ENCODE measurements at regions not wholly inside any gene's neighbourhood (a gene's known extent, or its start where the extent isn't known, plus 50 kb on each side); places are given as distances from the start of the nearest gene placed in this dataset.
A peak's percentile ranks its signal among the peaks of the same experiment; 100 is the strongest.
"Not testable (repeated sequence)": the region's sequence is repeated elsewhere in the genome, so short reads cannot be mapped to it uniquely, and the experiment has no call there.

DNA sequence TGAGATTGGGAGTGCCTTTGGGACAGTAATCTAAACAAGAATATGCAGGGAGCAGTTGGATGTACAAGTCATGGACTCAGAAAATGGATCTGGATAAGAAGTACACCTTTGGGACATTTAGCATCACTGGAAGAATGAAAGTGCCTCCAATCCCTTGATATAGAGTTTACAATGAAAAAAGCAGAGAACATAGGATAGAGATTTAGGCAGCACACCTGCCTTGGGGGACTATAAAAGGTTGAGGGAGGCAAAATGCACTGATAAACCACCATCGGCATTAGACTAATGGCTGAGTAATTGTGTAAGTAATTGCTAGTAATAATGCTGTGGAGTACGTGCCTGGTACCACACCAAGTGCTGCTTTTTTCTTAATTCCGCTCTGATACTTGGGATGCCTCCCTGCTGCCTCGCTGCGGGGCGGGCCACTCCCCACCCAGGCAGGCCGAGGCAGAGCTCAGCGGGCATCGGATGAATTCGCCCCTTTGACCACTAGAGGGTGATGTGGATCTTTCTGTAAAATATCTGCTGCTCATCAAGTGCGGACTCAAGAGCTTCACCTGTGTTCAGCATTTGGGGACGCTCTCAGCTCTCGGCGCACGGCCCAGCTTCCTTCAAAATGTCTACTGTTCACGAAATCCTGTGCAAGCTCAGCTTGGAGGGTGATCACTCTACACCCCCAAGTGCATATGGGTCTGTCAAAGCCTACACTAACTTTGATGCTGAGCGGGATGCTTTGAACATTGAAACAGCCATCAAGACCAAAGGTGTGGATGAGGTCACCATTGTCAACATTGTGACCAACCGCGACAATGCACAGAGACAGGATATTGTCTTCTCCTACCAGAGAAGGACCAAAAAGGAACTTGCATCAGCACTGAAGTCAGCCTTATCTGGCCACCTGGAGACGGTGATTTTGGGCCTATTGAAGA is 99.9 kb downstream of the ANKRD18B start:
- Histone ChIP-seq H3K9me3 (no peaks in the 10 kb centered on the region), H3K4me1 (no peaks in the 10 kb centered on the region), H3K4me3 (no peak overlapping the region), H3K27ac (no peak overlapping the region), H3K36me3 (no peaks in the 10 kb centered on the region), H3K27me3 (no peaks in the 10 kb centered on the region)
- TF ChIP-seq POLR2A (IDR thresholded peaks at IDR 0.05) = no peak
- TF ChIP-seq, protein P1, sequence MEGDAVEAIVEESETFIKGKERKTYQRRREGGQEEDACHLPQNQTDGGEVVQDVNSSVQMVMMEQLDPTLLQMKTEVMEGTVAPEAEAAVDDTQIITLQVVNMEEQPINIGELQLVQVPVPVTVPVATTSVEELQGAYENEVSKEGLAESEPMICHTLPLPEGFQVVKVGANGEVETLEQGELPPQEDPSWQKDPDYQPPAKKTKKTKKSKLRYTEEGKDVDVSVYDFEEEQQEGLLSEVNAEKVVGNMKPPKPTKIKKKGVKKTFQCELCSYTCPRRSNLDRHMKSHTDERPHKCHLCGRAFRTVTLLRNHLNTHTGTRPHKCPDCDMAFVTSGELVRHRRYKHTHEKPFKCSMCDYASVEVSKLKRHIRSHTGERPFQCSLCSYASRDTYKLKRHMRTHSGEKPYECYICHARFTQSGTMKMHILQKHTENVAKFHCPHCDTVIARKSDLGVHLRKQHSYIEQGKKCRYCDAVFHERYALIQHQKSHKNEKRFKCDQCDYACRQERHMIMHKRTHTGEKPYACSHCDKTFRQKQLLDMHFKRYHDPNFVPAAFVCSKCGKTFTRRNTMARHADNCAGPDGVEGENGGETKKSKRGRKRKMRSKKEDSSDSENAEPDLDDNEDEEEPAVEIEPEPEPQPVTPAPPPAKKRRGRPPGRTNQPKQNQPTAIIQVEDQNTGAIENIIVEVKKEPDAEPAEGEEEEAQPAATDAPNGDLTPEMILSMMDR (IDR thresholded peaks at IDR 0.05) = peak; percentile 81 to 88 (median 86)
- 35% methylated on average over 6 of the region's 20 CpGs for WGBS (ENCODE audit: insufficient coverage, low coverage, low lambda C conversion rate, missing lambda C conversion rate)
- peak; percentile 97 to 99 (median 98) for ATAC-seq
- DNase-seq = peak; percentile 40 to 62 (median 60)
- intact Hi-C loops (cut with DNase I) = loop anchor here in 1 of 2 donors (5.0 kb wide), 1 partner anchor 98 kb away; no protein-coding TSS in a partner anchor

DNA sequence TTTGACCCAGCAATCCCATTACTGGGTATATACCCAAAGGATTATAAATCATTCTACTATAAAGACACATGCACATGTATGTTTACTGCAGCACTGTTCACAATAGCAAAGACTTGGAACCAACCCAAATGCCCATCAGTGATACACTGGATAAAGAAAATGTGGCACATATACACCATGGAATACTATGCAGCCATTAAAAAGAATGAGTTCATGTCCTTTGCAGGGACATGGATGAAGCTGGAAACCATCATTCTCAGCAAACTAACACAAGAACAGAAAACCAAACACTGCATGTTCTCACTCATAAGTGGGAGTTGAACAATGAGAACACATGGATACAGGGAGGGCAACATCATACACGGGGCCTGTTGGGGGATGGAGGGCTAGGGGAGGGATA is 104.3 kb downstream of the ANKRD18B start:
- H3K36me3 ChIP-seq; H3K9me3 ChIP-seq; H3K4me1 ChIP-seq; ATAC-seq; intact Hi-C loops (cut with DNase I); H3K27ac ChIP-seq; DNase-seq; H3K4me3 ChIP-seq; H3K27me3 ChIP-seq: not testable (repeated sequence)
- 67% methylated on average over 1 of the region's 1 CpG for WGBS (ENCODE audit: insufficient coverage, low coverage, low lambda C conversion rate, missing lambda C conversion rate)

DNA sequence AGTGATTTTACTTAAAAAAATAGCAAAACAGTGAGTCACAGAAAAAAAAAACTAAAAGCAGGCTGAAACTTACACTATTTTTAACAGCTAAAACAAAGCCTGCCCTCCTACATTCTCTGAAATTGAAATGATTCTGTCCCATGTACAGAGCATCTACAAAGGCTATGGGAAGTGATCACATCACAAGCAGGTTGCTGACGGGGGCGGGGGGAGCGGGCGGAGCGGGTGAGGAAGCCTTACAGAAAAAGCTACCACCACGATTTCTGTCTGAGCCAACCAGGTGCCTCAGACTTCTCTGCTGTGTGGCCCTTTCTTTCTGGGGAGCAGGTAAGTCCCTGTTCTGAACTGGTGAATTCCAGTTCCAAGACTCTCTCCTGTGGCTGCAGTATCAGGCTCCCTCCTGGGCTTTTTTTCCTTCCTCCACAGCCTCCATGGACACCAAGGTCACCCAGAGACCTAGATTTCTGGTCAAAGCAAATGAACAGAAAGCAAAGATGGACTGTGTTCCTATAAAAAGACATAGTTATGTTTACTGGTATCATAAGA is 104.9 kb downstream of the ANKRD18B start:
- no peaks in the 10 kb centered on the region for H3K9me3 ChIP-seq
- ATAC-seq = no peak
- TF ChIP-seq, protein P1 (IDR thresholded peaks at IDR 0.05) = no peak
- no peak for TF ChIP-seq POLR2A (IDR thresholded peaks at IDR 0.05)
- no peaks in the 10 kb centered on the region for H3K27me3 ChIP-seq
- DNase-seq = no peak
- no peaks in the 10 kb centered on the region for H3K4me1 ChIP-seq
- intact Hi-C loops (cut with DNase I) = no loop called here
- H3K36me3 ChIP-seq = no peaks in the 10 kb centered on the region
- H3K27ac ChIP-seq = no peak overlapping the region
- 83% methylated on average over 3 of the region's 6 CpGs for WGBS (ENCODE audit: insufficient coverage, low coverage, low lambda C conversion rate, missing lambda C conversion rate)
- H3K4me3 ChIP-seq = no peak overlapping the region

DNA sequence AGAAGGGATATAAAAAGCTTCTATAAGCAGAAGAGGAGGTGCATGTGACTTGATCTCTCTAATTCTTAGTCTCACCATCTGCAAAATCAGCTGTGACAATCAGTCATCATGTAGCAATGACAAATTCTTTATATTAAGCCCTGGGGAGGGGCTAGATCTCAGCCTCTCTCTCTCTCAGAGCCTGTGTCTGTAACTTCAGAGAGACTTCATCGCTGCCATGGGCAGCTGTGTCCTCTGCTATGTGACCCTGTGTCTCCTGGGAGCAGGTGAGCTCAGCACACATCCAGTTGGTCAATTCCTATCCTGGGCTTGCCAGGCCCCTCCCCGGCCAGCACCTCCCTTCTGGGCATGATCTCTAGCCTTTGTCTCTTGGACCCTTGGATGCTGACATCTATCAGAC is 109.6 kb downstream of the ANKRD18B start:
- Histone ChIP-seq H3K9me3 (no peaks in the 10 kb centered on the region), H3K27ac (no peak overlapping the region), H3K27me3 (no peaks in the 10 kb centered on the region), H3K4me1 (no peaks in the 10 kb centered on the region), H3K36me3 (no peaks in the 10 kb centered on the region), H3K4me3 (no peak overlapping the region)
- 56% methylated on average over 1 of the region's 2 CpGs for WGBS (ENCODE audit: insufficient coverage, low coverage, low lambda C conversion rate, missing lambda C conversion rate)
- no peak for DNase-seq
- intact Hi-C loops (cut with DNase I) = no loop called here
- ATAC-seq = no peak
- no peak for TF ChIP-seq POLR2A (IDR thresholded peaks at IDR 0.05)
- TF ChIP-seq, protein P1 (IDR thresholded peaks at IDR 0.05) = no peak

DNA sequence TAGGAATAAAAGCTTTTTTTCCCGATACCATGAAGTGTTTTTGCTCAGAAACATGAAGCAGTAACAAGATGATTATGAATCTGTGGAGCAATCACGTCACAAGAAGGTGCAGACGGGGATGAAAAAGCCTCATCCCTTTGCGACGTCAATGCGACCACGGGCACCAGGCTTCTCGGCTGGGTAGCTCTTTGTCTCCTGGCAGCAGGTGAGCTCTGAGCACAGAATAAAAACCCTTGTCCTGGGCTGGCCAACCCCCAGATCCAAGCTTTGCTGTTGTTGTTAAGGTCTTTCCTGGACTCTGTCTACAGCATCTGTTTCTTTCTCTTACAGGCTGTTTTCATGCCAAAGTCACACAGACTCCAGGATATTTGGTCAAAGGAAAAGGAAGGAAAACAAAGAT is 113.8 kb downstream of the ANKRD18B start:
- H3K27me3 ChIP-seq = no peaks in the 10 kb centered on the region
- no peak overlapping the region for H3K27ac ChIP-seq
- H3K9me3 ChIP-seq = no peaks in the 10 kb centered on the region
- H3K4me1 ChIP-seq = no peaks in the 10 kb centered on the region
- no peaks in the 10 kb centered on the region for H3K36me3 ChIP-seq
- TF ChIP-seq, protein P1 (IDR thresholded peaks at IDR 0.05) = no peak
- no peak for TF ChIP-seq POLR2A (IDR thresholded peaks at IDR 0.05)
- no peak overlapping the region for H3K4me3 ChIP-seq
- DNase-seq = no peak
- ATAC-seq = no peak
- intact Hi-C loops (cut with DNase I) = no loop called here
- 13% methylated on average over 8 of the region's 8 CpGs for WGBS (ENCODE audit: insufficient coverage, low coverage, low lambda C conversion rate, missing lambda C conversion rate)

Data from right lobe of liver (tissue), 6 donors.